ENCODE measurements at regions not wholly inside any gene's neighbourhood (a gene's known extent, or its start where the extent isn't known, plus 50 kb on each side); places are given as distances from the start of the nearest gene placed in this dataset.

DNA sequence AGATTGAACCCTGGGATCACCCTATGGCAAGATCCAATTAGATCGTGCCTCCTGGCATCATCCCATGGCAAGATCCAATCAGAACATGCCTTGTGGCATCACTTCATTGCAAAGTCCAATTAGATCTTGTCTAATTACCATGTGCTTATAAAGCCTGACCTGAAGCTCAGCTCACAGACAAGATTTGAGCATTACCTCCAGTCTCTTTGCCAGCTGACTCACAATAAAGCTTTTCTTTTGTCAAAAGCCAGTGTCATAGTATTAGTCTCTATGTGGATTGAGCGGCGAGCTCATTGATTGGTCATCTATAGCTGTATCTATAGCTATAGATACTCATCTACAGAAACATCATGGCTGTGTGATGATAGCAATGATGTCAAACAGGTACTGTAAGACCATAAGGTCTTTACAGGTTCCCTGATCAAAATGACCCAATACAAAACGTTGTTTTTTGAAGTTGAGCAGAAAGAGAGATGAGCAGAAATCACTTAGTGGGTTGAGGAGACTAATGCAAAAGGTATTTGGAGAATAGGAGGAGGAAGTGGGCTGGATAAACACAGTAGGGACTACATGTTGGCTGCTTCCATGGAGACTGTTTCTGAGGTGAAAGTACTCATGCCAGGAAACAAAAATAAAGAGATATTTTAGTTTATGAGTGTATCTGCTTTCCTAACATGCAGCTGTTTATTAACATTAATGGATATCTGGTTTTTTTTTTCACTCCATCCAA, 545.9 kb upstream of the AMELY start:
- Mint-ChIP-seq H3K4me1 (peaks cover 11% of the 10 kb centered on the region), H3K36me3 (ENCODE audit: low read depth) (no peaks in the 10 kb centered on the region), H3K27ac (no peak overlapping the region), H3K4me3 (no peak overlapping the region), H3K27me3 (peaks cover 22% of the 10 kb centered on the region), H3K9me3 (peaks cover 8% of the 10 kb centered on the region)
- ATAC-seq (replicated peaks): no peak

GRCh38 chrY:7455626-7456025, 544.1 kb upstream of the AMELY start:
- peaks cover 20% of the 10 kb centered on the region for H3K27me3 Mint-ChIP-seq
- peaks cover 5% of the 10 kb centered on the region for H3K4me1 Mint-ChIP-seq
- no peak for ATAC-seq (replicated peaks)

GRCh38 chrY:7453336-7453735, 541.8 kb upstream of the AMELY start:
- peak; percentile 46 for ATAC-seq (replicated peaks)
- Mint-ChIP-seq H3K9me3 (peaks cover 5% of the 10 kb centered on the region), H3K4me1 (peaks cover 5% of the 10 kb centered on the region), H3K27me3 (peaks cover 16% of the 10 kb centered on the region), H3K4me3 (no peak overlapping the region), H3K27ac (no peak overlapping the region), H3K36me3 (ENCODE audit: low read depth) (no peaks in the 10 kb centered on the region)

More at GRCh38 chrY:7455626-7456025, 544.1 kb upstream of the AMELY start:
- Mint-ChIP-seq H3K9me3 (peaks cover 5% of the 10 kb centered on the region), H3K36me3 (ENCODE audit: low read depth) (no peaks in the 10 kb centered on the region), H3K4me3 (no peak overlapping the region), H3K27ac (no peak overlapping the region)

DNA sequence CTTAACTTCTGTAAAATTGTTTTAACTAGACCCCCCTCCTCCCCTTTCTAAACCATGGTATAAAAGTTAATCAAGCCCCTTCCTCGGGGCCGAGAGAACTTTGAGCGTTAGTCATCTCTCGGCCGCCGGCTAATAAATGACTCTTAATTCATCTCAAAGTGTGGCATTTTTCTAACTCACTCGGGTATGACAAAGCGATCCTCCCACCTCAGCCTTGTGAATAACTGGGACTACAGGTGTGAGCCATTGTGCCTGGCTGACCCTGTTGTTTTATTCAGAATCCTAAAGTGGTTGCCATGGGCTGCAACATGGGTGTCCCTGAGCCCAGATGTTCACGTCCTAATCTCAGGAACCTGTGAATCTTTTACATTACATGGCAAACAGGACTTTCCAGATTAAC, 540.7 kb upstream of the AMELY start:
- H3K4me1 Mint-ChIP-seq: peaks cover 5% of the 10 kb centered on the region
- H3K27ac Mint-ChIP-seq: no peak overlapping the region
- peaks cover 6% of the 10 kb centered on the region for H3K9me3 Mint-ChIP-seq
- ATAC-seq (replicated peaks): no peak
- no peaks in the 10 kb centered on the region for H3K36me3 Mint-ChIP-seq (ENCODE audit: low read depth)
- H3K4me3 Mint-ChIP-seq: no peak overlapping the region
- H3K27me3 Mint-ChIP-seq: peaks cover 16% of the 10 kb centered on the region

DNA sequence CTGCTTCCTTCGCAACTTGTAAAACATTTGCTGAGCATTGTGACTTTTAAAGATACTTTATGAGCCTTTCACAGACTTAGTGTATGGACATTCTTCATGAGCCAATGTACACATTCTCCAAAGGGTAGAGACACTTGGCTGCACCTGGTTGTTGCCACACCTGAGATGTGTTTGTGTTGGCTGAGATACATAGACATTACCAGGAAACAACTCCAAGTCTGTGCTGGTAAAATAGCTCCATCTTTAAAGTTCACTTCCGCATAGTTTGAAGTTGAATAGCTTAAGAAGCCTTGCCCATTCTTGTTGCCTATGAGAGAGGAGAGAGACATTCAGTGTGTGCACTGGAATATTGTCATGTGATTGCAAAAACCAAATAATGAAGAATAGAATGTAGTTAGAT, 538.3 kb upstream of the AMELY start:
- no peak for ATAC-seq (replicated peaks)
- H3K4me1 Mint-ChIP-seq: peaks cover 5% of the 10 kb centered on the region
- peaks cover 9% of the 10 kb centered on the region for H3K9me3 Mint-ChIP-seq
- H3K27ac Mint-ChIP-seq: no peak overlapping the region
- H3K27me3 Mint-ChIP-seq: peaks cover 16% of the 10 kb centered on the region
- no peak overlapping the region for H3K4me3 Mint-ChIP-seq
- H3K36me3 Mint-ChIP-seq (ENCODE audit: low read depth): no peaks in the 10 kb centered on the region

DNA sequence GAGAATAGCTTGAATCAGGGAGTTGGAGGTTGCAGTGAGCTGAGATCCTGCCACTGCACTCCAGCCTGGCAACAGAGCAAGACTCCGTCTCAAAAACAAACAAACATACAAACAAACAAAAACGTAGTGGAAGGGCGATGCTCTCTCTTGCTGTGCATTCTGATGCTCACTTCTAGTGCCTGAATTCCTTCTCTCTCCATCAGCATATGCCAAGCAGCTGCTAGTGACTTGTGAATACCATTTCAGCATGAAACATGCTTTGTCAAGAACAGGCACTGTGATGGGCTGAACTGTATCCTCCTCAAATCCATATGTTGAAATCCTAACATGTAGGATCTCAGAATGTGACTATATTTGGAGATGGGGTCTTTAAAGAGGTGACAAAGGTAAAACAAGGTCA, 537.1 kb upstream of the AMELY start:
- H3K4me1 Mint-ChIP-seq: peaks cover 5% of the 10 kb centered on the region
- H3K4me3 Mint-ChIP-seq: no peak overlapping the region
- no peak overlapping the region for H3K27ac Mint-ChIP-seq
- no peaks in the 10 kb centered on the region for H3K36me3 Mint-ChIP-seq (ENCODE audit: low read depth)
- ATAC-seq (replicated peaks): no peak
- H3K9me3 Mint-ChIP-seq: peaks cover 9% of the 10 kb centered on the region
- H3K27me3 Mint-ChIP-seq: peaks cover 16% of the 10 kb centered on the region

GRCh38 chrY:7447881-7448516, 536.4 kb upstream of the AMELY start:
- Mint-ChIP-seq H3K36me3 (ENCODE audit: low read depth) (no peaks in the 10 kb centered on the region), H3K4me3 (no peak overlapping the region), H3K9me3 (peaks cover 9% of the 10 kb centered on the region), H3K27me3 (peaks cover 14% of the 10 kb centered on the region), H3K27ac (no peak overlapping the region), H3K4me1 (peaks cover 5% of the 10 kb centered on the region)
- ATAC-seq (replicated peaks): no peak

DNA sequence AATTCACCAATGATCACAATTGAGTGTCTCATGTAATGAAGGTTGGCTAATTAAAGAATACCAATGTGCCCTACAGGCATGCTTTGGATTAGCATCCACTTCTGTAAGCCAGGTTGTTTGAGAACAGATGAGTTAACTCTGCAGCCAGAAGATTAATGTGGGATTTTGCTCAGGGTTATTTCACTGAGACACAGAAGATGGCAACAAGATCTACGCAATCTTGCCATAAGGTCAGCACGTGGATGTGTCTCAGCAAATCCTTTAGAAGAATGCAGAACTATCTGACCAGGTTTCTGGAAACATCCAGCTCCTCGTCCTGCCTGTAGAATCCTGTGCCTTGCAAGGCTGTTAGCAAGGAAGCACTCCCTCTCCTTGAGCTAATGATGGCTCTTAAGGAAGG, 532.6 kb upstream of the AMELY start:
- Mint-ChIP-seq H3K27ac (no peak overlapping the region), H3K27me3 (no peaks in the 10 kb centered on the region), H3K4me1 (no peaks in the 10 kb centered on the region), H3K36me3 (ENCODE audit: low read depth) (no peaks in the 10 kb centered on the region), H3K9me3 (peaks cover 5% of the 10 kb centered on the region), H3K4me3 (no peak overlapping the region)
- ATAC-seq (replicated peaks): no peak

DNA sequence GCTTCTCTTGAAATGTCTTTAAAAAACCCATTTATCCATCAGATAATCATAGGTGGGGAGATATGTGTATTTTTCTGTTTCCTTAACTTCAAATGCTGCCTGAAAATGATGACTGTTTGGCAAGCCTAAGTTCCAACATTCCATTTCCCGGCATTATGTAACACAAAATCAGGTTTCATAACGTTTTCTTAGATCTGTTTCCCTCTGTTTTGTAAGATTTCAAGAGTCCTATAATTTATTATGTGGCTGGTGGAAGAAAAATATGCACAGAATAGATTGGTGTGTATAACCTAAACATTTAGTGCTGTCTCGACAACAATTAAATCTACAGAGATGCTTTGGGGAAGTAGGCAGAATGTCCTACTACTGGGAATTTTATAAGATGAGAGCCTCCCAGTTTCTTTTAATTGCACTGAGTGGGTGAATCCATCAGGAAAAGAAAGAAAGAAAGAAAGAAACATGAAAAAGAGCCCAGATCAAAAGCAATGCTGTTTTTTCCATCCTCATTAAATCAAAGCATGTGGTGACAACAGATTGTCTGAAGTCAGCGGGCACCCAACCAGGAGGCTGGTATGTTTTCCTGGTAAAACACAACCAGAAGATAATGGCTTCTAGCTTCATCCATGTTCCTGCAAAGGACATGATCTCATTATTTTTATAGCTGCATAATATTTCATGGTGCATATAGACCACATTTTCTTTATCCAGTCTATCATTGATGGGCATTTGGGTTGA, 529.4 kb upstream of the AMELY start:
- Mint-ChIP-seq H3K27me3 (no peaks in the 10 kb centered on the region), H3K27ac (no peak overlapping the region), H3K4me1 (no peaks in the 10 kb centered on the region), H3K36me3 (ENCODE audit: low read depth) (no peaks in the 10 kb centered on the region), H3K4me3 (no peak overlapping the region), H3K9me3 (no peaks in the 10 kb centered on the region)
- no peak for ATAC-seq (replicated peaks)

GRCh38 chrY:7437086-7437485, 525.5 kb upstream of the AMELY start:
- Mint-ChIP-seq H3K36me3 (ENCODE audit: low read depth) (no peaks in the 10 kb centered on the region), H3K4me3 (no peak overlapping the region), H3K4me1 (no peaks in the 10 kb centered on the region), H3K27me3 (no peaks in the 10 kb centered on the region), H3K9me3 (no peaks in the 10 kb centered on the region), H3K27ac (no peak overlapping the region)
- ATAC-seq (replicated peaks): no peak

DNA sequence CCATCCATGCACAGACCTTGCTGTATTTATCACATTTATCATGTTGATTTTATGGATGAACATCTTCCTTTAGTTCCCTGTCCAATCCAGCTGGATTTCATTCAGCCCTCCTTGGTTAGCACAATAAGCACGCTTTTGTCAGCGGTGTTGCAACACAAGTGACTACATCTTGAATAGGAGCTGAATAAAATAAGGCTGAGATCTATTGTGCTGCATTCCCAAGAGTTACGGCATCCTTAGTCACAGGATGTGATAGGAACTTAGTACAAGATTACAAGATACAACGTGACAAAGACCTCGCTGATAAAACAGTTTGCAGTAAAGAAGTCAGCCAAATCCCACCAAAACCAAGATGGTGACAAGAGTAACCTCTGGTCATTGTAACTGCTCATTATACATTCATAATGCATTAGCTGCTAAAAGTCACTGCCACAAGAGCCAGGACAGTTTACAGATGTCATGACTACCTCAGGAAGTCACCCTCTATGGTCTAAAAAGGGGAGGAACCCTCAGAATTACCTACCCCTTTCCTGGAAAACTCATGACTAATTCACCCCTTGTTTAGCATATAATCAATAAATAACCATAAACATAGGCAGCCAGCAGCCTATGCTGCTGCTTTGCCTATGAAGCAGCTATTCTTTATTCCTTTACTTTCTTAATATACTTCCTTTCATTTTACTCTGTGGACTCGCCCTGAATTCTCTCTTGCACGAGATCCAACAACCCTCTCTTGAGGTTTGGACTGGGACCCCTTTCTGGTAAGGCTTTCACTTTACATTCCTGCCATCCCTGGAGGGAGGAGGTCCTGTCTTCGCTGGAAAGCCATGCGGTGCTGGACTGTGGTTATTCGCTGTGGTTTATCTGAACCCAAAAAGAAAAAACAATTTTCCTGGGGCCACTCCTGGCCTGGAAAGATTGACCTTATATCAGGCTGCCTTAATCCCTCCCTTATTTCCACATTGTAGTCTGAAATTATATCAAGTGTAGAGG, 522.6 kb upstream of the AMELY start:
- Mint-ChIP-seq H3K4me3 (no peak overlapping the region), H3K27me3 (no peaks in the 10 kb centered on the region), H3K27ac (no peak overlapping the region), H3K36me3 (ENCODE audit: low read depth) (no peaks in the 10 kb centered on the region), H3K9me3 (peaks cover 5% of the 10 kb centered on the region), H3K4me1 (no peaks in the 10 kb centered on the region)
- no peak for ATAC-seq (replicated peaks)

- Mint-ChIP-seq H3K4me3 (no peak overlapping the region), H3K4me1 (no peaks in the 10 kb centered on the region), H3K27me3 (no peaks in the 10 kb centered on the region), H3K27ac (no peak overlapping the region), H3K36me3 (ENCODE audit: low read depth) (no peaks in the 10 kb centered on the region), H3K9me3 (no peaks in the 10 kb centered on the region)
- ATAC-seq (replicated peaks): no peak
Observed at GRCh38 chrY:7419165-7419564, 507.6 kb upstream of the AMELY start.

GRCh38 chrY:7417946-7418345, 506.4 kb upstream of the AMELY start:
- no peaks in the 10 kb centered on the region for H3K36me3 Mint-ChIP-seq (ENCODE audit: low read depth)
- ATAC-seq (replicated peaks): no peak
- no peak overlapping the region for H3K27ac Mint-ChIP-seq
- no peaks in the 10 kb centered on the region for H3K4me1 Mint-ChIP-seq
- no peaks in the 10 kb centered on the region for H3K27me3 Mint-ChIP-seq
- no peaks in the 10 kb centered on the region for H3K9me3 Mint-ChIP-seq
- no peak overlapping the region for H3K4me3 Mint-ChIP-seq

DNA sequence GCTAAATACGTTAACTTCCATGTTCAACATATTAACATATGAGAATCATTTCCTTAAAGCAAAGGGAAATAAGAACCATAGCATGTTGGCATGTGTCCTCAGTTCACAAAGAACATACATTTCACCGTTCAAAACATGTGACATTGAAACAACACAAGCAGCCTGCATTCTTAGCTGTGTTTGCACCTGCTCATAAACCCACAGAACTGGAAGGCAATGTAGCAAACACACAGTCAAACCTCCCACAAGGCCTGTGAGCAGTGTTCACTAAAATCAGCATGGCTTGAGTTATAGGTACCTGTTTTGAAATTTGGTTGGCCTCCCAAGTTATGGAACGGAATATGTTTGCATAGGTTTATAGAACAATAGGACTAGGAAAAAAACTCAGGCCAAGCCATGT, 504.9 kb upstream of the AMELY start:
- no peaks in the 10 kb centered on the region for H3K27me3 Mint-ChIP-seq
- no peak for ATAC-seq (replicated peaks)
- no peaks in the 10 kb centered on the region for H3K4me1 Mint-ChIP-seq
- H3K9me3 Mint-ChIP-seq: no peaks in the 10 kb centered on the region
- no peak overlapping the region for H3K4me3 Mint-ChIP-seq
- no peaks in the 10 kb centered on the region for H3K36me3 Mint-ChIP-seq (ENCODE audit: low read depth)
- no peak overlapping the region for H3K27ac Mint-ChIP-seq
